Gastrocnemius medialis (tissue), 4 donors: ENCODE measurements at regions not wholly inside any gene's neighbourhood (a gene's known extent, or its start where the extent isn't known, plus 50 kb on each side); places are given as distances from the start of the nearest gene placed in this dataset.

Experiments
- POLR2A ChIP-seq, 2 donors: fragments of 450-650 bp; IDR thresholded peaks; one replicate each; pipeline ENCODE4 v1.6.1; 2017; ENCODE audit warnings: antibody characterized with exemption in 2 of 2, mild to moderate bottlenecking in 2 of 2, moderate library complexity in 2 of 2
- TF ChIP-seq, protein P1 (sequence below), 5 experiments: fragments of 450-650 bp in 3 of 5; fragments of 200-600 bp in 2 of 5; sonication (generic) in 2 of 5; IDR thresholded peaks in 4 of 5; conservative IDR thresholded peaks in 1 of 5; 1 replicate in 4 of 5; 2 replicates in 1 of 5; pipeline ENCODE4 v1.5.1; 2016 to 2019; ENCODE audit warnings: antibody characterized with exemption in 5 of 5, mild to moderate bottlenecking in 3 of 5, moderate library complexity in 3 of 5

DNA sequence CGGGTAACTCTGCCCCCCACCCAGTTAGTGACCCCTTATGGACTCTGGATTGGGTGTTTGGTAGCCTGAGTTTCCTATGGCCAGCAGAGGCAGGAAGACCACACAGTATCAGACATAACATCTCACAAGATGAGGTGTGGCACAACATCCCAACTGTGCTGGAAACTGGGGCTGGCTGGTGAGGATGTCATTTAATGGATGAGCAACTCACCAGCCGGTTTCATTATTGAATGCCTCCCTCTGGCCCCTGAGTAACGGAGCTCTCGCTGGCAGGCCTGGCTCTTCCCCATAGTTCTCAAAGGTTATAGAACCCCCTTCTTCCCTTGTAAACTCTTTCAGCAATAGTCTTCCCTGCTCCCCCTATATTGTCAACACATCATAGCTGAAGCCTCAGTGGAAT, 195.0 kb downstream of the BCL11A start:
- TF ChIP-seq, protein P1, sequence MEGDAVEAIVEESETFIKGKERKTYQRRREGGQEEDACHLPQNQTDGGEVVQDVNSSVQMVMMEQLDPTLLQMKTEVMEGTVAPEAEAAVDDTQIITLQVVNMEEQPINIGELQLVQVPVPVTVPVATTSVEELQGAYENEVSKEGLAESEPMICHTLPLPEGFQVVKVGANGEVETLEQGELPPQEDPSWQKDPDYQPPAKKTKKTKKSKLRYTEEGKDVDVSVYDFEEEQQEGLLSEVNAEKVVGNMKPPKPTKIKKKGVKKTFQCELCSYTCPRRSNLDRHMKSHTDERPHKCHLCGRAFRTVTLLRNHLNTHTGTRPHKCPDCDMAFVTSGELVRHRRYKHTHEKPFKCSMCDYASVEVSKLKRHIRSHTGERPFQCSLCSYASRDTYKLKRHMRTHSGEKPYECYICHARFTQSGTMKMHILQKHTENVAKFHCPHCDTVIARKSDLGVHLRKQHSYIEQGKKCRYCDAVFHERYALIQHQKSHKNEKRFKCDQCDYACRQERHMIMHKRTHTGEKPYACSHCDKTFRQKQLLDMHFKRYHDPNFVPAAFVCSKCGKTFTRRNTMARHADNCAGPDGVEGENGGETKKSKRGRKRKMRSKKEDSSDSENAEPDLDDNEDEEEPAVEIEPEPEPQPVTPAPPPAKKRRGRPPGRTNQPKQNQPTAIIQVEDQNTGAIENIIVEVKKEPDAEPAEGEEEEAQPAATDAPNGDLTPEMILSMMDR (IDR thresholded peaks at IDR 0.05 in 4 of 5, conservative IDR thresholded peaks at IDR 0.05 in 1 of 5) = no peak
- TF ChIP-seq POLR2A (IDR thresholded peaks at IDR 0.05) = no peak
